ENCODE measurements at regions not wholly inside any gene's neighbourhood (a gene's known extent, or its start where the extent isn't known, plus 50 kb on each side); places are given as distances from the start of the nearest gene placed in this dataset.

DNA sequence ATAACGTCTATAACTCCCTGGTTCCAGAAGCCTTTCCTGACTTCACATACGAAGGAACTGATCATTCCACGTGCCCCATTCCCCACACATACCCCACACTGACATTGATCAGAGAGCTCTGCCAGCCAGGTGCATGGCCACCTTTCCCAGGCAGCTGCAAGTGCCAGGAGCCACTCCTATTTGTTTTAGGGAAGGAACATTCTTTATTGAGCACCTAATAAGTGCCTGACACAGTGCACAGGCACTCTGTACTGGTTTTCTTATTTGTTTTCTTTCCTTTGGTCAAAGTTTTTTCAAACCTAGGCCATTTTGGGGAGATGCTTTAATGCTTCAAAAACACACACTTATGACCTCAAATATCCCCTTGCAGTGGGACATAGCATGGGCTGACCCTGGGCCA is 50.0 kb downstream of the PITPNM2 start:
- 95% methylated on average over 3 of the region's 3 CpGs for WGBS, 2 experiments (ENCODE audit: low coverage in 1 of 2, low lambda C conversion rate in 2 of 2, missing lambda C conversion rate in 2 of 2)
- DNase-seq: no peak
- H4K20me1 ChIP-seq (ENCODE audit: insufficient read depth): peaks cover 6% of the 10 kb centered on the region; the same call in 1 of the 2 replicates

DNA sequence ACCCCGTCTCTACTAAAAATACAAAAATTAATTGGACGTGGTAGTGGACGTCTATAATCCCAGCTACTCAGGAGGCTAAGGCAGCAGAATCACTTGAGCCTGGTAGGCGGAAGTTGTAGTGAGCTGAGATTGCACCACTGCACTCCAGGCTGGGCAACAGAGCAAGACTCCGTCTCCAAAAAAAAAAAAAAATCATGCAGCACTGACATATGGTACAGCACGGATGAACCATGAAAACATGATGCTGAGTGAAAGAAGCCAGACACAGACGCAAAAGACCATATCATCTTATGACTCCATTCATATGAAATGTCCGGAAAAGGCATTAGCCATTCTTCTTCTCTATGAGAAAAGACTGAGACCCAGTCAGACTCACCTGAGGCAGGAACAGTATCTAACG is 50.4 kb downstream of the PITPNM2 start:
- Histone ChIP-seq H3K27me3 (replicated peaks; ENCODE audit: insufficient read depth) (peaks cover 5% of the 10 kb centered on the region), H3K9ac (no peak overlapping the region), H3K9me2 (ENCODE audit: insufficient read depth) (no peaks in the 10 kb centered on the region), H3K36me3 (ENCODE audit: low read depth) (no peaks in the 10 kb centered on the region), H3F3A (ENCODE audit: insufficient read depth) (no peaks in the 10 kb centered on the region), H4K20me1 (ENCODE audit: insufficient read depth) (peaks cover 6% of the 10 kb centered on the region; the same call in 1 of the 2 replicates), H2AFZ (no peak overlapping the region), H3K4me3 (no peak overlapping the region), H3K27ac (no peak overlapping the region), H3K9me3 (ENCODE audit: low read depth) (no peaks in the 10 kb centered on the region), H3K79me2 (ENCODE audit: insufficient read depth) (no peaks in the 10 kb centered on the region), H3K4me1 (ENCODE audit: insufficient read depth) (no peaks in the 10 kb centered on the region), H3K4me2 (ENCODE audit: unreplicated experiment) (no peak overlapping the region)
- DNase-seq: no peak
- in situ Hi-C loops (cut with MboI): no loop called here
- no peak for TF ChIP-seq EZH2 (IDR thresholded peaks at IDR 0.05; ENCODE audit: insufficient read depth, poor library complexity, severe bottlenecking)
- TF ChIP-seq EZH2phosphoT487 (IDR thresholded peaks at IDR 0.05; ENCODE audit: insufficient read depth, low read depth): no peak
- 94 to 95% methylated on average over 9 of the region's 9 CpGs for WGBS, 2 experiments (ENCODE audit: low coverage in 1 of 2, low lambda C conversion rate in 2 of 2, missing lambda C conversion rate in 2 of 2)

More for the DNA sequence above, 50.0 kb downstream of the PITPNM2 start:
- H2AFZ ChIP-seq: no peak overlapping the region
- H3K4me1 ChIP-seq (ENCODE audit: insufficient read depth): no peaks in the 10 kb centered on the region
- H3K4me2 ChIP-seq (ENCODE audit: unreplicated experiment): no peak overlapping the region
- H3K79me2 ChIP-seq (ENCODE audit: insufficient read depth): no peaks in the 10 kb centered on the region
- H3K9ac ChIP-seq: no peak overlapping the region
- H3K9me3 ChIP-seq (ENCODE audit: low read depth): no peaks in the 10 kb centered on the region
- no peak overlapping the region for H3K4me3 ChIP-seq
- H3K9me2 ChIP-seq (ENCODE audit: insufficient read depth): no peaks in the 10 kb centered on the region
- no peaks in the 10 kb centered on the region for H3K36me3 ChIP-seq (ENCODE audit: low read depth)
- H3K27ac ChIP-seq: no peak overlapping the region
- no peak for TF ChIP-seq EZH2 (IDR thresholded peaks at IDR 0.05; ENCODE audit: insufficient read depth, poor library complexity, severe bottlenecking)
- TF ChIP-seq EZH2phosphoT487 (IDR thresholded peaks at IDR 0.05; ENCODE audit: insufficient read depth, low read depth): no peak
- in situ Hi-C loops (cut with MboI): no loop called here
- no peaks in the 10 kb centered on the region for H3F3A ChIP-seq (ENCODE audit: insufficient read depth)
- H3K27me3 ChIP-seq (replicated peaks; ENCODE audit: insufficient read depth): peaks cover 5% of the 10 kb centered on the region

DNA sequence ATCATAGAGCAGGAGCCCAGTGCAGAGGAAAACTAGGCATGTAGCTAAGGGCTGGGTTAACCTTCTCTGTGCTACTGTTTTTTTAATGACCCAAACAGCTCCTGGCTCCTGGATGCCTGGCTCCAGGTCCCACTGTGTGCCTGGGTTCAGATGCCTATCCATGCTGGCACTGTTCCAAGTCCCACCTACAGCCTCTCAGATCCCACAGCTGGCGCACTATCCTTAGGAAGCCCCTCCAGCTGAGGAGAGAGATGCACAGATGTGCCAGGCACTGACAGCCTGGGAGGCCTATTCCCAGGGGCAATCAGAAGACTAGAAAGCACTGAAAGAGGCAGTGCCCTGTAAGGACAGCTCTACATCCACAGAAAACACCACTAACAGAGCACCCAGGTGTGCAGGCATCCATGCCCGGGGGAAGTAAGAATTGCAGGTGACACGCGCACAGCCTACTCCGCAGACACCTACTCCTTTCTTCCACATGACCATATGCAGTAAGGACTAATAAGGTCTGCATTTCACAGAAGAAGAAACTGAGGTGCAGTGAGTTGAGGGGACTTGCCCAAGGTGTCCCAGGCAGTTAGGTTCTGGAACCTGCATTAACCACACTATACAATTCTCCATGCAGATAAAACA is 51.2 kb downstream of the PITPNM2 start:
- Histone ChIP-seq H3K4me2 (ENCODE audit: unreplicated experiment) (no peak overlapping the region), H4K20me1 (ENCODE audit: insufficient read depth) (peaks cover 6% of the 10 kb centered on the region; the same call in 1 of the 2 replicates), H3K79me2 (ENCODE audit: insufficient read depth) (no peaks in the 10 kb centered on the region), H3K27me3 (replicated peaks; ENCODE audit: insufficient read depth) (peaks cover 5% of the 10 kb centered on the region), H3K4me3 (no peak overlapping the region), H3K9ac (no peak overlapping the region), H3K36me3 (ENCODE audit: low read depth) (no peaks in the 10 kb centered on the region), H3K9me3 (ENCODE audit: low read depth) (no peaks in the 10 kb centered on the region), H3K27ac (no peak overlapping the region), H2AFZ (no peak overlapping the region), H3F3A (ENCODE audit: insufficient read depth) (no peaks in the 10 kb centered on the region), H3K9me2 (ENCODE audit: insufficient read depth) (no peaks in the 10 kb centered on the region), H3K4me1 (ENCODE audit: insufficient read depth) (peaks cover 6% of the 10 kb centered on the region)
- 91% methylated on average over 5 of the region's 5 CpGs for WGBS, 2 experiments (ENCODE audit: low coverage in 1 of 2, low lambda C conversion rate in 2 of 2, missing lambda C conversion rate in 2 of 2)
- TF ChIP-seq EZH2 (IDR thresholded peaks at IDR 0.05; ENCODE audit: insufficient read depth, poor library complexity, severe bottlenecking) (no peak), EZH2phosphoT487 (IDR thresholded peaks at IDR 0.05; ENCODE audit: insufficient read depth, low read depth) (no peak)
- no peak for DNase-seq
- in situ Hi-C loops (cut with MboI): no loop called here

DNA sequence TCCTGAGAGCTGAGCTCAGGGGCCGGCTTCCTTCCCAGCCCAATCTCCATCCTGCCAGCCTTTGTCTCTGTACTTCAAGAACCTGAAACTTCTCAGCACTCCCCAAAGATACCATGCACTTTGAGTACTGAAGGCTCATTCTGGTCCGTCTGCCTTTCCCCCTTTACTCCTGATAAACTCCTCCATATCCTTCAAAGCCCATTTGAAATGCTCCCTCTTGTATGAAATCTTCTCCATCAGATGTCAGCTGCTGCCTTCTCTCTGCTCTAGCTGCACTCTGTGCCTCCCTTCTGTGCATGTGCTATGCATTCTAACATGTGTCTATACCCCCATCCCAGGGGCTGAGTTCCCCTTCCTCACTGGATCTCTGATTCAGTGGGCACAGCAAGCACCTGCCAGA is 52.1 kb downstream of the PITPNM2 start:
- Histone ChIP-seq H4K20me1 (ENCODE audit: insufficient read depth) (peaks cover 6% of the 10 kb centered on the region; the same call in 1 of the 2 replicates), H3K36me3 (ENCODE audit: low read depth) (no peaks in the 10 kb centered on the region), H3K4me2 (ENCODE audit: unreplicated experiment) (no peak overlapping the region), H3K27me3 (replicated peaks; ENCODE audit: insufficient read depth) (peaks cover 5% of the 10 kb centered on the region), H3F3A (ENCODE audit: insufficient read depth) (no peaks in the 10 kb centered on the region), H3K79me2 (ENCODE audit: insufficient read depth) (no peaks in the 10 kb centered on the region), H3K4me1 (ENCODE audit: insufficient read depth) (peaks cover 12% of the 10 kb centered on the region), H2AFZ (no peak overlapping the region), H3K27ac (no peak overlapping the region), H3K9me3 (ENCODE audit: low read depth) (no peaks in the 10 kb centered on the region), H3K4me3 (no peak overlapping the region), H3K9me2 (ENCODE audit: insufficient read depth) (no peaks in the 10 kb centered on the region), H3K9ac (no peak overlapping the region)
- in situ Hi-C loops (cut with MboI): no loop called here
- 95 to 98% methylated on average over 2 of the region's 2 CpGs for WGBS, 2 experiments (ENCODE audit: low coverage in 1 of 2, low lambda C conversion rate in 2 of 2, missing lambda C conversion rate in 2 of 2)
- no peak for DNase-seq
- TF ChIP-seq EZH2 (IDR thresholded peaks at IDR 0.05; ENCODE audit: insufficient read depth, poor library complexity, severe bottlenecking): no peak
- no peak for TF ChIP-seq EZH2phosphoT487 (IDR thresholded peaks at IDR 0.05; ENCODE audit: insufficient read depth, low read depth)

All from GM23248 (cell line).